Breast epithelium (tissue), 4 donors: ENCODE measurements at regions not wholly inside any gene's neighbourhood (a gene's known extent, or its start where the extent isn't known, plus 50 kb on each side); places are given as distances from the start of the nearest gene placed in this dataset.

ENCODE experiments used
- DNase-seq, 2 donors: peaks; one replicate each; pipeline ENCODE4 v3.0.0-alpha.2; 2019; ENCODE audit warnings: low spot score in 2 of 2
- H3K27ac ChIP-seq, 2 donors: fragments of 200-600 bp; sonication (generic) in 1 of 2; one replicate each; pipeline ENCODE4 v1.5.1; 2016 to 2019; ENCODE audit warnings: mild to moderate bottlenecking in 1 of 2
- H3K27me3 ChIP-seq, 2 donors: fragments of 200-600 bp; sonication (generic) in 1 of 2; one replicate each; pipeline versions ENCODE4 v1.5.1 to v1.6.0; 2017 to 2019; ENCODE audit warnings: control low read depth in 1 of 2, mild to moderate bottlenecking in 1 of 2
- H3K36me3 ChIP-seq: fragments of 200-600 bp; one replicate; pipeline ENCODE4 v1.5.1; 2019
- H3K4me1 ChIP-seq, 2 donors: fragments of 200-600 bp; sonication (generic); one replicate each; pipeline ENCODE4 v1.5.1; 2016 to 2019; ENCODE audit warnings: control low read depth in 1 of 2
- H3K4me3 ChIP-seq, 3 donors: fragments of 200-600 bp; sonication (generic); 1 replicate in 2 of 3; 2 replicates in 1 of 3; pipeline ENCODE4 v1.5.1; 2016 to 2019; ENCODE audit warnings: mild to moderate bottlenecking in 3 of 3, moderate library complexity in 2 of 3
- H3K9me3 ChIP-seq, 2 donors: fragments of 200-600 bp; sonication (generic) in 1 of 2; one replicate each; pipeline ENCODE4 v1.5.1; 2016 to 2019; ENCODE audit warnings: control low read depth in 1 of 2
- POLR2A ChIP-seq: fragments of 450-650 bp; IDR thresholded peaks from one replicate; pipeline ENCODE4 v1.6.1; 2016; ENCODE audit warnings: antibody characterized with exemption, mild to moderate bottlenecking, moderate library complexity
- POLR2AphosphoS5 ChIP-seq, 3 donors: sonication (generic); formaldehyde crosslinking; IDR thresholded peaks; one replicate each; pipeline ENCODE4 v1.6.1; 2017; ENCODE audit warnings: antibody characterized with exemption in 3 of 3
- intact Hi-C: fragments of 100-400 bp; cut with DNase I; formaldehyde crosslinking; loops from one replicate; pipeline ENCODE4 v1.15.1; 2023; ENCODE audit warnings: low total_unique reads
- TF ChIP-seq, protein P1 (sequence below), 3 donors: fragments of 450-650 bp; IDR thresholded peaks; one replicate each; pipeline ENCODE4 v1.5.1; 2016 to 2017; ENCODE audit warnings: antibody characterized with exemption in 3 of 3, mild to moderate bottlenecking in 3 of 3, moderate library complexity in 3 of 3

DNA sequence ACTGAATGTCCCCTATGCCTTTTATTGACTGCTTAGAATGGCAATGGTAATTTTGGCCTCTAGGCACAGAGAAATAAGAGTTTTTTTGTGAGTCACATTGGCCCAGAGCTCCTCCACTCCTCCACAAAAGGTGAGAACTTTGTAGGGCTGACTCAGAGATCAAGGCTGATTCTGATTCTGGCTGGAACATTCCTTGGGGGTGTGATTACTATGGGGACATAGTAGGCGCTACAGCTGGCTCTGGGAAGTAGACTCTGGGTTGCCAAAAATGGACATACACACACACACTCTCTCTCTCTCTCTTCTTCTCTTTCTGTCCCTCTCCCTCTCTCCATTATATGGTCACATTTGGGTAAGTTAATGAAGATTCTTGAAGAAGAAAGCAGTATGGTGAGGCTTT lies 174.6 kb upstream of the DDHD1 start:
- H3K36me3 ChIP-seq, result no peaks in the 10 kb centered on the region
- DNase-seq, result no peak
- H3K27me3 ChIP-seq, result no peaks in the 10 kb centered on the region
- H3K4me1 ChIP-seq, result no peaks in the 10 kb centered on the region
- TF ChIP-seq POLR2AphosphoS5 (IDR thresholded peaks at IDR 0.05) (no peak), POLR2A (no peak)
- TF ChIP-seq, protein P1, sequence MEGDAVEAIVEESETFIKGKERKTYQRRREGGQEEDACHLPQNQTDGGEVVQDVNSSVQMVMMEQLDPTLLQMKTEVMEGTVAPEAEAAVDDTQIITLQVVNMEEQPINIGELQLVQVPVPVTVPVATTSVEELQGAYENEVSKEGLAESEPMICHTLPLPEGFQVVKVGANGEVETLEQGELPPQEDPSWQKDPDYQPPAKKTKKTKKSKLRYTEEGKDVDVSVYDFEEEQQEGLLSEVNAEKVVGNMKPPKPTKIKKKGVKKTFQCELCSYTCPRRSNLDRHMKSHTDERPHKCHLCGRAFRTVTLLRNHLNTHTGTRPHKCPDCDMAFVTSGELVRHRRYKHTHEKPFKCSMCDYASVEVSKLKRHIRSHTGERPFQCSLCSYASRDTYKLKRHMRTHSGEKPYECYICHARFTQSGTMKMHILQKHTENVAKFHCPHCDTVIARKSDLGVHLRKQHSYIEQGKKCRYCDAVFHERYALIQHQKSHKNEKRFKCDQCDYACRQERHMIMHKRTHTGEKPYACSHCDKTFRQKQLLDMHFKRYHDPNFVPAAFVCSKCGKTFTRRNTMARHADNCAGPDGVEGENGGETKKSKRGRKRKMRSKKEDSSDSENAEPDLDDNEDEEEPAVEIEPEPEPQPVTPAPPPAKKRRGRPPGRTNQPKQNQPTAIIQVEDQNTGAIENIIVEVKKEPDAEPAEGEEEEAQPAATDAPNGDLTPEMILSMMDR (IDR thresholded peaks at IDR 0.05), result no peak
- no peaks in the 10 kb centered on the region for H3K9me3 ChIP-seq
- peak overlapping the region in 1 of 2 donors; percentile 25 for H3K27ac ChIP-seq
- no peak overlapping the region for H3K4me3 ChIP-seq
- intact Hi-C loops, result no loop called here

DNA sequence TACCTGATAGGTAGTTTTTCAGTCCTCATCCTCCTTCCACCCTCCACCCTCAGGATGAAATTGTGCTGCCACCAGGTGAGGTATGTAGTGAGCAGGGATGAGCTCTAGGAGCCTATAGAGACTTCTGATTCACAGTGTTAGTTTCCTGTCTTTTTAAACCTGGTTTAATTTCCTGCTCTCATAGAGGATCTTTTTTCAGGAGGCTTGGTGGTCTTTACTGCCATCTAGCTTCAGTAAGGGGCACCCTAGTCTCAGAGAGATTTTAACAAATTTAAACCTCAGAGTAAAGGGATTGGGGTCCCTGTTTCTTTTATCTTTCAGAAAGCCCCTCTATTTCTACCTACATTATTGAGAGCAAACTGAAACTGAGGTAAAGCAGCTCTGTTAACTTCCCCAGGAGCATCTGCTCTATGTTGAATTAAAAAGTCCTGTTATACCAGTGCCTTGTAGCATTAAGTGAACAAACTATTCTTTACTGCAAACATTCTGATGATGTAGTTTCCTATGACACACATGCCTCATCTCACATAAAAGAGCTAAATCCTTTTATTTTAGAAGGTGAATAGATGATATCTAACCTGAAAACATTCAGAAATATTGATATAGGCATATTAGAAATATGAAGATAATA lies 172.2 kb upstream of the DDHD1 start:
- no peaks in the 10 kb centered on the region for H3K27me3 ChIP-seq
- H3K4me1 ChIP-seq, result no peaks in the 10 kb centered on the region
- no peak overlapping the region for H3K4me3 ChIP-seq
- H3K36me3 ChIP-seq, result no peaks in the 10 kb centered on the region
- no peak for DNase-seq
- intact Hi-C loops, result no loop called here
- no peaks in the 10 kb centered on the region for H3K9me3 ChIP-seq
- no peak overlapping the region for H3K27ac ChIP-seq
- TF ChIP-seq, protein P1 (IDR thresholded peaks at IDR 0.05), result no peak
- TF ChIP-seq POLR2AphosphoS5 (IDR thresholded peaks at IDR 0.05) (no peak), POLR2A (no peak)

DNA sequence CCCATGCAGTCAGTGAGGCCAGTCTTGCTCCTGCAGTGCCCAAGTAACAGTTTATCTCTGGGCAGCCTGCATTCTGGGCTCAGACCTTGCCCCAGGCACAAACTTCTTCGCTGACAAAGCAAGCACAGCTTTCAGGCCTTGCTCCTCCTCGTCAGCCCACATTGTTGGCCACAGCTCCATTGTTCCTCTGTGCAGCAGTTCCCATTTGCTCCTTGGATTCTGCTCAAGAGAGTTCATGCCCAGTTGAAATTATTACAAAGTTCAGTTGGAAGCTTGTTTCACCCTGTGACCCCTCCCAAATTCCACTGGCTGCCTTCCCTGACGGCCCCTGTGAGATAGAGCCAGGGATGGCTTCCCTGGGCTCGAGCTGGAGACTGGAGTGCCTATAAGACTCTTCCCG lies 163.4 kb upstream of the DDHD1 start:
- Histone ChIP-seq H3K27ac (no peak overlapping the region), H3K9me3 (no peaks in the 10 kb centered on the region), H3K4me3 (no peak overlapping the region), H3K4me1 (no peaks in the 10 kb centered on the region), H3K27me3 (no peaks in the 10 kb centered on the region), H3K36me3 (no peaks in the 10 kb centered on the region)
- intact Hi-C loops, result no loop called here
- TF ChIP-seq, protein P1 (IDR thresholded peaks at IDR 0.05), result no peak
- TF ChIP-seq POLR2AphosphoS5 (IDR thresholded peaks at IDR 0.05), result no peak
- no peak for TF ChIP-seq POLR2A
- DNase-seq, result no peak

DNA sequence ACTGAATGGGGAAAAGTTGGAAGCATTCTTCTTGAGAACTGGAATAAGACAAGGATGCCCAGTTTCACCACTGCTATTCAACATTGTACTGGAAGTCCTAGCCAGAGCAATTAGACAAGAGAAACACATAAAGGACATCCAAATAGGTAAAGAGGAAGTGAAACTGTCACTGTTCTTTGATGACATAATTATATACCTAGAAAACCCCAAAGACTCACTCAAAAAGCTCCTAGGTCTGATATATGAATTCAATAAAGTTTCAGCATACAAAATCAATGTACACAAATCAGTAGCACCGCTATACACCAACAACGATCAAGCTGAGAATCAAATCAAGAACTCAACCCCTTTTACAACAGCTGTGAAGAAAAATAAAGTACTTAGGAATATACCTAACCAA lies 157.3 kb upstream of the DDHD1 start:
- DNase-seq, result no peak
- intact Hi-C loops, result no loop called here
- H3K4me1 ChIP-seq, result no peaks in the 10 kb centered on the region
- H3K36me3 ChIP-seq, result no peaks in the 10 kb centered on the region
- no peaks in the 10 kb centered on the region for H3K27me3 ChIP-seq
- H3K27ac ChIP-seq, result no peak overlapping the region
- H3K9me3 ChIP-seq, result no peaks in the 10 kb centered on the region
- TF ChIP-seq POLR2A (no peak), POLR2AphosphoS5 (IDR thresholded peaks at IDR 0.05) (no peak)
- no peak overlapping the region for H3K4me3 ChIP-seq

DNA sequence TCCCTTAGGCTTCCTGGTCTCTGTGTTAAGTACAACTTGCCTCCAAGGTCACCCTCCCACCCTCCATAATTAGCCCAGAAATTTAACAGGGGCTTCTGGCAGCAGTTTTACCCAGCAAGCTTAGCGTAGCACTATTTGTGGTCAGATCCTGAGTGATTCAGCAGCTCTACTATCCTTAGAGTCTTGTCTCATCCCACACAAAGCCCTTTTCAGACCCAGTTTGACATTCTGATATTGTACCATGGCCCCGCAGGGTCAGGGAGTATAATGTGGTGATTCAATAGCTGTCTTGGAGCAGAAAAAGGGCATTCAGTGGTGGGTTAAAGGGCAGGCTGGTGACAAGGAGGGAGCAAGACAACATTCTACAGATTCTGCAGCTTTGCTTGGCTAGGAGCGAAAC lies 153.8 kb upstream of the DDHD1 start:
- peak overlapping the region in 1 of 2 donors; percentile 22 for H3K27ac ChIP-seq
- H3K27me3 ChIP-seq, result no peaks in the 10 kb centered on the region
- H3K36me3 ChIP-seq, result no peaks in the 10 kb centered on the region
- TF ChIP-seq, protein P1 (IDR thresholded peaks at IDR 0.05), result no peak
- TF ChIP-seq POLR2AphosphoS5 (IDR thresholded peaks at IDR 0.05) (no peak), POLR2A (no peak)
- no peak for DNase-seq
- H3K4me1 ChIP-seq, result no peaks in the 10 kb centered on the region
- H3K4me3 ChIP-seq, result peak overlapping the region in 1 of 3 donors; percentile 41
- no peaks in the 10 kb centered on the region for H3K9me3 ChIP-seq
- intact Hi-C loops, result no loop called here
